Endothelial cell of umbilical vein (primary cell): ENCODE measurements at regions not wholly inside any gene's neighbourhood (a gene's known extent, or its start where the extent isn't known, plus 50 kb on each side); places are given as distances from the start of the nearest gene placed in this dataset.

Experiments
- BruUV-seq: library from RNA; stranded (reverse); fragments of 400-500 nt; replicated peaks from 2 replicates; lab custom pipeline; 2021; lab: Mats Ljungman, UMichigan
- CTCF ChIA-PET: fragments of 300-600, 350-600 bp; sonication (Branson Sonifier 250); formaldehyde crosslinking; loops from one replicate; lab custom pipeline; 2021; ENCODE audit warnings: antibody characterized with exemption, inconsistent platforms; lab: Charles Lee
- POLR2A ChIA-PET: fragments of 300-600, 350-600 bp; sonication (Branson Sonifier 250); formaldehyde crosslinking; loops from one replicate; lab custom pipeline; 2021; ENCODE audit warnings: antibody characterized with exemption, inconsistent platforms; lab: Charles Lee
- DNase-seq: peaks from one replicate; pipeline ENCODE4 v3.0.0-alpha.2; 2011; ENCODE audit warnings: low read depth, low spot score
- FAIRE-seq: peaks from 2 replicates; lab custom pipeline; 2011; peaks lifted over from hg19 to GRCh38; lab: Jason Lieb, UNC
- H2AFZ ChIP-seq: 2 replicates; pipeline ENCODE4 v1.6.0; 2012; ENCODE audit warnings: low read depth, low read length, control low read depth, inconsistent platforms
- H3K27ac ChIP-seq: 2 replicates; pipeline ENCODE4 v1.5.1; 2011; ENCODE audit warnings: low read depth, mild to moderate bottlenecking, control low read depth, low read length, moderate library complexity; ENCODE audit not compliant: insufficient read depth
- H3K27me3 ChIP-seq, 2 experiments: 2 replicates each; pipeline versions ENCODE4 v1.6.0 to v1.6.1; 2011; ENCODE audit warnings: low read length in 2 of 2, mixed read lengths in 1 of 2; ENCODE audit not compliant: control insufficient read depth in 2 of 2, insufficient read depth in 2 of 2
- H3K36me3 ChIP-seq, 2 experiments: 2 replicates in 1 of 2; 3 replicates in 1 of 2; pipeline ENCODE4 v1.5.1; 2011; ENCODE audit warnings: low read length in 2 of 2, mild to moderate bottlenecking in 1 of 2, moderate library complexity in 1 of 2; ENCODE audit not compliant: control insufficient read depth in 2 of 2, insufficient read depth in 2 of 2; ENCODE audit errors: extremely low read depth in 1 of 2
- H3K4me1 ChIP-seq: 3 replicates; pipeline ENCODE4 v1.5.1; 2011; ENCODE audit warnings: mild to moderate bottlenecking, low read length; ENCODE audit not compliant: control insufficient read depth, insufficient read depth; ENCODE audit errors: extremely low read depth
- H3K4me2 ChIP-seq: 2 replicates; pipeline ENCODE4 v1.6.1; 2011; ENCODE audit warnings: low read length, control low read depth, mixed read lengths; ENCODE audit not compliant: insufficient read depth
- H3K4me3 ChIP-seq, 3 experiments: fragments of 200-600 bp in 1 of 3; sonication (generic), shearing (Covaris generic) in 1 of 3; replicated peaks in 1 of 3; 2 replicates each; pipeline ENCODE4 v1.5.1; 2011 to 2016; ENCODE audit warnings: control low read depth in 3 of 3, low read length in 3 of 3, mild to moderate bottlenecking in 2 of 3, inconsistent platforms in 1 of 3, low read depth in 1 of 3, moderate library complexity in 1 of 3; ENCODE audit not compliant: insufficient read depth in 1 of 3
- H3K79me2 ChIP-seq: 2 replicates; pipeline ENCODE4 v1.6.0; 2012; ENCODE audit warnings: low read length, inconsistent platforms; ENCODE audit not compliant: control insufficient read depth, insufficient read depth
- H3K9ac ChIP-seq: replicated peaks from 2 replicates; pipeline ENCODE3; 2011; ENCODE audit warnings: low read length, control low read depth; ENCODE audit not compliant: insufficient read depth; ENCODE audit errors: extremely low read depth
- H3K9me1 ChIP-seq: replicated peaks from 3 replicates; pipeline ENCODE4 v1.6.0; 2011; ENCODE audit warnings: mild to moderate bottlenecking, low read length; ENCODE audit not compliant: control insufficient read depth, insufficient read depth; ENCODE audit errors: extremely low read depth
- H3K9me3 ChIP-seq: replicated peaks from 2 replicates; pipeline ENCODE4 v1.5.1; 2012; ENCODE audit warnings: low read length, inconsistent platforms; ENCODE audit not compliant: control insufficient read depth, insufficient read depth
- H4K20me1 ChIP-seq: replicated peaks from 2 replicates; pipeline ENCODE3; 2011; ENCODE audit warnings: mild to moderate bottlenecking, low read length; ENCODE audit not compliant: control insufficient read depth, insufficient read depth; ENCODE audit errors: extremely low read depth
- EZH2 ChIP-seq: IDR thresholded peaks from 2 replicates; pipeline ENCODE4 v1.6.1; 2012; ENCODE audit warnings: borderline replicate concordance, low read depth, mild to moderate bottlenecking, moderate library complexity, low read length, inconsistent platforms; ENCODE audit not compliant: severe bottlenecking
- FOS ChIP-seq: IDR thresholded peaks from 2 replicates; pipeline ENCODE4 v1.6.1; 2011; ENCODE audit warnings: mild to moderate bottlenecking, low read length, moderate library complexity, borderline replicate concordance; ENCODE audit not compliant: insufficient read depth
- GATA2 ChIP-seq: IDR thresholded peaks from 2 replicates; pipeline ENCODE4 v1.7.0; 2011; ENCODE audit warnings: low read depth, mild to moderate bottlenecking, moderate library complexity, mixed read lengths, low read length; ENCODE audit not compliant: insufficient read length, insufficient read depth
- JUN ChIP-seq: IDR thresholded peaks from 2 replicates; pipeline ENCODE4 v1.6.1; 2011; ENCODE audit warnings: borderline replicate concordance, low read depth; ENCODE audit not compliant: insufficient read length, insufficient read depth
- MYC ChIP-seq: IDR thresholded peaks from one replicate; pipeline ENCODE4 v1.6.1; 2011; ENCODE audit warnings: mild to moderate bottlenecking, low read depth, low read length
- POLR2A ChIP-seq: IDR thresholded peaks from 2 replicates; pipeline ENCODE4 v1.6.1; 2012; ENCODE audit warnings: low read depth, mild to moderate bottlenecking, control low read depth, low read length
- POLR2AphosphoS5 ChIP-seq: IDR thresholded peaks from 2 replicates; pipeline ENCODE4 v1.6.1; 2012; ENCODE audit warnings: low read depth, mild to moderate bottlenecking, control low read depth, low read length, moderate library complexity; ENCODE audit not compliant: insufficient read depth
- dilution Hi-C: fragments of 300-500 bp; cut with MboI; formaldehyde crosslinking; loops from one replicate; pipeline ENCODE4 v1.15.0; 2019; ENCODE audit warnings: low sequenced_read_pairs; ENCODE audit not compliant: extremely low pct_ligation_motif_present
- intact Hi-C: fragments of 100-400 bp; cut with micrococcal nuclease; formaldehyde crosslinking; loops from one replicate; pipeline ENCODE4 v1.10.0; 2022
- TF ChIP-seq, protein P1 (sequence below): IDR thresholded peaks from 2 replicates; pipeline ENCODE4 v1.6.1; 2011; ENCODE audit not compliant: insufficient read depth, insufficient read length
- TF ChIP-seq, protein P2 (sequence below), 2 donors: IDR thresholded peaks; 1 replicate in 1 of 2; 2 replicates in 1 of 2; pipeline ENCODE4 v1.5.1; 2011; ENCODE audit warnings: low read length in 2 of 2, mild to moderate bottlenecking in 2 of 2, moderate library complexity in 2 of 2, control low read depth in 1 of 2, inconsistent platforms in 1 of 2, low read depth in 1 of 2; ENCODE audit not compliant: insufficient read depth in 1 of 2; ENCODE audit errors: extremely low read depth in 1 of 2

DNA sequence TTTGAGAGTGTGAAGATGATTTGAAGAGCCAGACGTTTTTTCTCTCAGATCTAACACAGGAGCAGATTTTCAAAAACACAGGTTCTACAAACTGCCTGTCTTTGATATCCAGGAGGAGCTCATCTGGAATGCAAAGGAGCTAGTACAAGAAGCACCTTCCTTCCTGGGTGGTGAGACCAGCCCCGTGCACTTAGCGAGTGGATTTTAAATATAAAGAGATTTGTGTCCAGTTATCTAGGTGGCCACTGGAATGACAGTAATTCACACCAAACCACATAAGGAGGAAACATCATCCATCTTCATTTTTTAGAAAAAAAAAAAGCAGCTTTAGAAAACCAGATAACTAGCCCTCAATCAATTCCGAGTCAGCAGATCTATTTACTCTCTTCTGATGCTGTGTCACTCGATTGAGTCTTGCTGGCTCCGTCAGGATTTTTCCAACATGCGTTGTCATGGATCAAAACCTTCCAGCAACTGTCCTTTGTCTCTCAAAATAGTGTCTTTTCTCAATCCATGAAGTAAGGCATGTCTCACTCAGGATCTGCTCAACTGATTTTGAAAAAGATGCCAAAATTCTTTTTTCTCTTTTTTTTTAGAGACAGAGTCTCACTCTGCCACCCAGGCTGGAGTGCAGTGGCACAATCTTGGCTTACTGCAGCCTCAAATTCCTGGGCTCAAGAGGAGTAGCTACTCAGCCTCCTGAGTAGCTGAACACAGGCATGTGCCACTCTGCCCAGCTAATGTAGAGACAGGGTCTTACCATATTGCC is 451.2 kb upstream of the PSMD7 start:
- no TSS peak for BruUV-seq
- Histone ChIP-seq H3K27ac (no peak overlapping the region), H3K4me3 (no peak overlapping the region), H3K9ac (no peak overlapping the region), H3K4me1 (no peaks in the 10 kb centered on the region), H3K27me3 (no peaks in the 10 kb centered on the region), H3K36me3 (no peaks in the 10 kb centered on the region), H3K9me1 (no peaks in the 10 kb centered on the region), H4K20me1 (no peaks in the 10 kb centered on the region), H3K79me2 (no peaks in the 10 kb centered on the region), H2AFZ (no peak overlapping the region), H3K4me2 (no peak overlapping the region), H3K9me3 (no peaks in the 10 kb centered on the region)
- no peak for FAIRE-seq
- dilution Hi-C loops, result no loop called here
- intact Hi-C loops, result no loop called here
- CTCF ChIA-PET, result no interaction called here
- DNase-seq, result no peak
- POLR2A ChIA-PET, result no interaction called here
- TF ChIP-seq EZH2, result no peak
- TF ChIP-seq, protein P1, sequence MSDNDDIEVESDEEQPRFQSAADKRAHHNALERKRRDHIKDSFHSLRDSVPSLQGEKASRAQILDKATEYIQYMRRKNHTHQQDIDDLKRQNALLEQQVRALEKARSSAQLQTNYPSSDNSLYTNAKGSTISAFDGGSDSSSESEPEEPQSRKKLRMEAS, result no peak

DNA sequence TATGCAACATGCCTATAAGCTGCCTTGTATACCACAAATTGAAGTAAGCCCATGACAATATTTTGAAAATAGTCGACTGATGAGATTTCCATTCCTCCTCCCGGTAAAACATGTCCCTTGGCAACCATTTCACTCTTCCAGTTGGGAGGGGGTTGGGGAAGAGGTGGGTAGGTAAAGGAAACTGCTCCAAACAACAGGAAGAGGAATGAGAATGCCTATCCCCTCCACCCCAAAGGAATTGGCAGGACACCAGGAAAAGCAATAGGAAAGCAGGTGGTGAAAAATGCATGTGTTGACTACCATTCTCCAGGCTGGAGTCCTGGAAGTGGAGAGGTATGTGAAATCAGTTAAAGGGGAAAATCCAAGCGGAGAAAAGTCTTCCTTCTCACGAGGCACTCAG is 455.9 kb upstream of the PSMD7 start:
- Histone ChIP-seq H3K4me1 (no peaks in the 10 kb centered on the region), H2AFZ (no peak overlapping the region), H4K20me1 (no peaks in the 10 kb centered on the region), H3K36me3 (no peaks in the 10 kb centered on the region), H3K9me3 (no peaks in the 10 kb centered on the region), H3K9ac (no peak overlapping the region), H3K9me1 (no peaks in the 10 kb centered on the region), H3K4me3 (no peak overlapping the region), H3K27ac (no peak overlapping the region), H3K79me2 (no peaks in the 10 kb centered on the region), H3K4me2 (no peak overlapping the region), H3K27me3 (no peaks in the 10 kb centered on the region)
- no peak for DNase-seq
- no TSS peak for BruUV-seq
- ChIA-PET CTCF (no interaction called here), POLR2A (no interaction called here)
- no peak for FAIRE-seq
- TF ChIP-seq, protein P2, sequence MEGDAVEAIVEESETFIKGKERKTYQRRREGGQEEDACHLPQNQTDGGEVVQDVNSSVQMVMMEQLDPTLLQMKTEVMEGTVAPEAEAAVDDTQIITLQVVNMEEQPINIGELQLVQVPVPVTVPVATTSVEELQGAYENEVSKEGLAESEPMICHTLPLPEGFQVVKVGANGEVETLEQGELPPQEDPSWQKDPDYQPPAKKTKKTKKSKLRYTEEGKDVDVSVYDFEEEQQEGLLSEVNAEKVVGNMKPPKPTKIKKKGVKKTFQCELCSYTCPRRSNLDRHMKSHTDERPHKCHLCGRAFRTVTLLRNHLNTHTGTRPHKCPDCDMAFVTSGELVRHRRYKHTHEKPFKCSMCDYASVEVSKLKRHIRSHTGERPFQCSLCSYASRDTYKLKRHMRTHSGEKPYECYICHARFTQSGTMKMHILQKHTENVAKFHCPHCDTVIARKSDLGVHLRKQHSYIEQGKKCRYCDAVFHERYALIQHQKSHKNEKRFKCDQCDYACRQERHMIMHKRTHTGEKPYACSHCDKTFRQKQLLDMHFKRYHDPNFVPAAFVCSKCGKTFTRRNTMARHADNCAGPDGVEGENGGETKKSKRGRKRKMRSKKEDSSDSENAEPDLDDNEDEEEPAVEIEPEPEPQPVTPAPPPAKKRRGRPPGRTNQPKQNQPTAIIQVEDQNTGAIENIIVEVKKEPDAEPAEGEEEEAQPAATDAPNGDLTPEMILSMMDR (IDR thresholded peaks at IDR 0.05; ENCODE audit: extremely low read depth in 1 of 2, insufficient read depth in 1 of 2, low read depth in 1 of 2, low read length in 2 of 2), result no peak
- TF ChIP-seq FOS (no peak), MYC (no peak), EZH2 (no peak), POLR2AphosphoS5 (no peak), GATA2 (no peak), POLR2A (no peak), JUN (no peak)
- TF ChIP-seq, protein P1, result no peak
- dilution Hi-C loops, result no loop called here
- intact Hi-C loops, result no loop called here
